ENCODE measurements at regions not wholly inside any gene's neighbourhood (a gene's known extent, or its start where the extent isn't known, plus 50 kb on each side); places are given as distances from the start of the nearest gene placed in this dataset.

- H2AFZ ChIP-seq (ENCODE audit: low read length), result no peak overlapping the region
- H3K18ac ChIP-seq (ENCODE audit: insufficient read length, low read depth, low read length), result no peak overlapping the region
- no peak overlapping the region for H2BK20ac ChIP-seq (ENCODE audit: low read depth, low read length, poor library complexity, severe bottlenecking)
- H4K8ac ChIP-seq (replicated peaks; ENCODE audit: insufficient read length, low read depth, low read length), result no peak overlapping the region
- H3K14ac ChIP-seq (ENCODE audit: insufficient read depth, low read length), result no peak overlapping the region
- no peak overlapping the region for H3K56ac ChIP-seq (ENCODE audit: insufficient read length, low read depth, low read length)
- no peak overlapping the region for H3K9ac ChIP-seq (ENCODE audit: extremely low read depth, insufficient read length, low read length)
- no peak overlapping the region for H2AK5ac ChIP-seq (ENCODE audit: insufficient read length, low read length)
- no peaks in the 10 kb centered on the region for H3K9me3 ChIP-seq (ENCODE audit: control insufficient read depth, low read depth, low read length)
- H3K36me3 Mint-ChIP-seq (ENCODE audit: insufficient read depth in 1 of 3, low read depth in 3 of 3), result peaks cover 14 to 18% (median 15%) of the 10 kb centered on the region in 3 experiments
- H3K79me2 ChIP-seq (ENCODE audit: insufficient read depth, low read length), result no peaks in the 10 kb centered on the region
- peaks cover 22 to 24% of the 10 kb centered on the region in 2 experiments for H3K9me3 Mint-ChIP-seq
- no peak for DNase-seq
- H4K20me1 ChIP-seq (ENCODE audit: control insufficient read depth, insufficient read depth, insufficient read length), result peaks cover 2% of the 10 kb centered on the region
- no peak overlapping the region for H3K23ac ChIP-seq (ENCODE audit: insufficient read length, low read depth, low read length)
- H3K79me1 ChIP-seq (ENCODE audit: insufficient read depth, low read depth, low read length, poor library complexity, severe bottlenecking), result no peaks in the 10 kb centered on the region
- H3K27me3 Mint-ChIP-seq (ENCODE audit: low read depth), result peaks cover 4% of the 10 kb centered on the region
- H3K27me3 ChIP-seq (ENCODE audit: insufficient read depth, low read length), result no peaks in the 10 kb centered on the region
- H3K4ac ChIP-seq (ENCODE audit: low read depth, low read length), result no peak overlapping the region
- H3K27ac ChIP-seq (ENCODE audit: insufficient read length, low read depth, low read length), result no peak overlapping the region
- no peak overlapping the region for H4K5ac ChIP-seq (ENCODE audit: insufficient read length, low read depth, low read length)
- no peak overlapping the region for H3T11ph ChIP-seq (ENCODE audit: low read length)
- no peak overlapping the region for H2BK15ac ChIP-seq (ENCODE audit: low read depth, low read length)
- H4K91ac ChIP-seq (ENCODE audit: insufficient read length, low read depth, low read length), result no peak overlapping the region
- no peak for TF ChIP-seq CTCF (conservative IDR thresholded peaks at IDR 0.05)
- no peak overlapping the region for H2BK120ac ChIP-seq (ENCODE audit: low read depth, low read length, poor library complexity, severe bottlenecking)
- H3K4me1 ChIP-seq (ENCODE audit: insufficient read depth, low read length), result no peaks in the 10 kb centered on the region
- no peak overlapping the region for H3K27ac Mint-ChIP-seq
- no peak overlapping the region for H3K4me3 Mint-ChIP-seq
- no peaks in the 10 kb centered on the region for H3K23me2 ChIP-seq (ENCODE audit: insufficient read length, low read depth, low read length, poor library complexity, severe bottlenecking)
- no CpG with 5 or more reads among the region's 8 CpGs for WGBS (ENCODE audit: extremely low coverage, insufficient read length, low lambda C conversion rate)
- no peak overlapping the region for H3K4me2 ChIP-seq (ENCODE audit: insufficient read depth, insufficient read length, low read length)
- H2BK5ac ChIP-seq (ENCODE audit: insufficient read length, low read length), result no peak overlapping the region
- no peak overlapping the region for H2BK12ac ChIP-seq (ENCODE audit: insufficient read length, low read depth, low read length)
- peaks cover 9 to 16% of the 10 kb centered on the region in 2 experiments for H3K4me1 Mint-ChIP-seq
These were observed 50.2 kb upstream of the LANCL2 start for GRCh38 chr7:55314967-55315366.

All from H9 (cell line).